Type B pancreatic cell (in vitro differentiated cells): ENCODE measurements at regions not wholly inside any gene's neighbourhood (a gene's known extent, or its start where the extent isn't known, plus 50 kb on each side); places are given as distances from the start of the nearest gene placed in this dataset.
"Not testable (repeated sequence)": the region's sequence is repeated elsewhere in the genome, so short reads cannot be mapped to it uniquely, and the experiment has no call there.

Experiments
- DNase-seq: peaks from one replicate; pipeline ENCODE4 v3.0.0; 2021; ENCODE audit warnings: mixed read lengths; ENCODE audit not compliant: unreplicated experiment; ENCODE audit errors: extremely low spot score
- H3K27ac Mint-ChIP-seq: 2 replicates; pipeline ENCODE4 v1.8.0; 2021; ENCODE audit warnings: mild to moderate bottlenecking, mixed read lengths
- H3K27me3 Mint-ChIP-seq: 2 replicates; pipeline ENCODE4 v1.8.0; 2021; ENCODE audit warnings: mixed read lengths
- H3K36me3 Mint-ChIP-seq: 2 replicates; pipeline ENCODE4 v1.8.0; 2021; ENCODE audit warnings: mixed read lengths
- H3K4me1 Mint-ChIP-seq: one replicate; pipeline ENCODE4 v1.8.0; 2021; ENCODE audit warnings: mixed read lengths; ENCODE audit not compliant: unreplicated experiment
- H3K4me3 Mint-ChIP-seq: 2 replicates; pipeline ENCODE4 v1.8.0; 2021; ENCODE audit warnings: mild to moderate bottlenecking, mixed read lengths
- H3K9me3 Mint-ChIP-seq: 2 replicates; pipeline ENCODE4 v1.8.0; 2021; ENCODE audit warnings: mixed read lengths
- TF ChIP-seq, protein P1 (sequence below): fragments of 200-600 bp; sonication (generic); conservative IDR thresholded peaks from 2 replicates; pipeline ENCODE4 v1.5.0; 2021; ENCODE audit warnings: antibody characterized with exemption, mild to moderate bottlenecking

DNA sequence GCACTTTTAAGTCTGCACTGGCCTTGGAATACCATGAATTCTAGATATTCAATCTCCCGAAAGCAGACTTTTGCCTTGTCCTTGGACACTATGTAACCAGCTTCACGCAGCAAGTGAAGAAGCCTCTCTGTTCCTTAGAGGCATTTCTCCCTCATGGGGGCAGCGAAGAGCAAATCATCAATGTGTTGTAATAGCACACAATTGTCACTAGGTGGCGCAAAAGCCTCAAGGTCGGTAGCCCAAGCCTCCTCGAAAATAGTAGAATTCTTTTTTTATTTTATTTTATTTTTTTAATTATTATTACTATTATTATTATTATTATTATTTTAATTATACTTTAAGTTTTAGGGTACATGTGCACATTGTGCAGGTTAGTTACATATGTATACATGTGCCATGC, 100.8 kb downstream of the ALG10 start:
- not testable (repeated sequence) for H3K4me1 Mint-ChIP-seq, H3K4me3 Mint-ChIP-seq, DNase-seq, H3K27me3 Mint-ChIP-seq, H3K36me3 Mint-ChIP-seq, H3K9me3 Mint-ChIP-seq, H3K27ac Mint-ChIP-seq
- TF ChIP-seq, protein P1, sequence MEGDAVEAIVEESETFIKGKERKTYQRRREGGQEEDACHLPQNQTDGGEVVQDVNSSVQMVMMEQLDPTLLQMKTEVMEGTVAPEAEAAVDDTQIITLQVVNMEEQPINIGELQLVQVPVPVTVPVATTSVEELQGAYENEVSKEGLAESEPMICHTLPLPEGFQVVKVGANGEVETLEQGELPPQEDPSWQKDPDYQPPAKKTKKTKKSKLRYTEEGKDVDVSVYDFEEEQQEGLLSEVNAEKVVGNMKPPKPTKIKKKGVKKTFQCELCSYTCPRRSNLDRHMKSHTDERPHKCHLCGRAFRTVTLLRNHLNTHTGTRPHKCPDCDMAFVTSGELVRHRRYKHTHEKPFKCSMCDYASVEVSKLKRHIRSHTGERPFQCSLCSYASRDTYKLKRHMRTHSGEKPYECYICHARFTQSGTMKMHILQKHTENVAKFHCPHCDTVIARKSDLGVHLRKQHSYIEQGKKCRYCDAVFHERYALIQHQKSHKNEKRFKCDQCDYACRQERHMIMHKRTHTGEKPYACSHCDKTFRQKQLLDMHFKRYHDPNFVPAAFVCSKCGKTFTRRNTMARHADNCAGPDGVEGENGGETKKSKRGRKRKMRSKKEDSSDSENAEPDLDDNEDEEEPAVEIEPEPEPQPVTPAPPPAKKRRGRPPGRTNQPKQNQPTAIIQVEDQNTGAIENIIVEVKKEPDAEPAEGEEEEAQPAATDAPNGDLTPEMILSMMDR: peak; percentile 75

DNA sequence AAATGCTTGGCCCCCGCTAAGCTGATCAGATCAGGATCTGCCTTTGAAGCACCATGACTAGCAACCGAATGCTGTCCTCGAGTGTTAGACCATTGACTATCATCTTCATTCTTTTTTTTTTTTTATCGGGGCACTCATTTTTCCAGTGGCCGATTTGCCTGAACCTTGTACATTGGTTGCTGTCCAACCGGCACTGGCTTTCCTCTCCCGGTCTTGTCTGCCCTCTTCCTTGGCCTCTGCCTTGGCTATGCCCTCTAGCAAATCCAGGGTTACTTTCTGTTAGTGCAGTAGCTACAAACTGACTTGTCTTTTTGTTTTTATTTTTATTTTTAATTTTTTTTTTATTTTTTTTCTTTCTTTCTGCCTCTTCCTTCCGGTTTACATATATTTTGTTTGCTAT, 102.3 kb downstream of the ALG10 start:
- Mint-ChIP-seq H3K4me3 (no peak overlapping the region), H3K27me3 (no peaks in the 10 kb centered on the region), H3K4me1 (no peaks in the 10 kb centered on the region), H3K27ac (no peak overlapping the region), H3K36me3 (no peaks in the 10 kb centered on the region), H3K9me3 (peaks cover 4% of the 10 kb centered on the region)
- DNase-seq: no peak
- TF ChIP-seq, protein P1: no peak

DNA sequence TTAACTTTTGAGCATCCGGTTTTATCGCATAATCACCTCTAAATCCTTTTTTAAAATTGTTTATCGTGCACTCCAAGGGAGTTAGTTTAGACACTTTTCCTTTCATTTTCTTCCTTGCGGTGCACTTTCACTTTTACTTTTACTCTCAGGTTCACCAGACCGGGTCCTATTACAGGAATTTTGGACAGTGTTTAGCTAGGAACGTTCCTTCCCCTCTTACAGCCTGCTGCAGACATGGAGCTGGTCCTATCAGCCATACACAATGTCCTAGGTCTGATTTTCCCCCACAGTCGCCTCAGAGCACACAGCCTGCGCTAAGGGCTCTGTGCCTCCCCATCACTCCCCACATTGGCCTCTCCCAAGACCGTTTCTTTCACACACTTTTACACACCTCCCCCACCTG, 103.9 kb downstream of the ALG10 start:
- H3K9me3 Mint-ChIP-seq: peaks cover 4% of the 10 kb centered on the region
- no peak overlapping the region for H3K27ac Mint-ChIP-seq
- H3K4me1 Mint-ChIP-seq: no peaks in the 10 kb centered on the region
- no peak for DNase-seq
- TF ChIP-seq, protein P1: no peak
- H3K27me3 Mint-ChIP-seq: no peaks in the 10 kb centered on the region
- no peaks in the 10 kb centered on the region for H3K36me3 Mint-ChIP-seq
- H3K4me3 Mint-ChIP-seq: no peak overlapping the region

DNA sequence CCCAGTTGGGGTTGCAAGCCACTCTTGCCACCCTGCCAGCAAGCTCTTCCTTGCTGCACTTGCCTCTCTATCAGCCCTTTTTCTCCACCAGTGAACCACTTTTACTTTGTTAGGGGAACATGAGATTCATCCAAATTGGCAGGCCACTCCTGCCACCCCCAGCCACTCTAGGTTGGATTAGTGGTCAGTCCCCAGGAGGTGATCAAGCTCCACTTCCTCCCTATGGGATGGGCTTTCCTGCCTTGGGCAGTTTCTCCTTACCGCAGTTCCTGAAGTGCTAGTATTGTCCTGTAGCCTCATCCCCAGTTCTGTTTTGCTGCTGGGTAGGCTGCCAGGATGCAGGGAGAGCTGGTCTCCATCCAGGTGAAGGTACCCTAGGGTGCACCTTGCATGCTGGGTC, 104.5 kb downstream of the ALG10 start:
- TF ChIP-seq, protein P1: no peak
- no peaks in the 10 kb centered on the region for H3K27me3 Mint-ChIP-seq
- no peak overlapping the region for H3K4me3 Mint-ChIP-seq
- no peak overlapping the region for H3K27ac Mint-ChIP-seq
- no peaks in the 10 kb centered on the region for H3K36me3 Mint-ChIP-seq
- H3K4me1 Mint-ChIP-seq: no peaks in the 10 kb centered on the region
- DNase-seq: no peak
- H3K9me3 Mint-ChIP-seq: peaks cover 4% of the 10 kb centered on the region

DNA sequence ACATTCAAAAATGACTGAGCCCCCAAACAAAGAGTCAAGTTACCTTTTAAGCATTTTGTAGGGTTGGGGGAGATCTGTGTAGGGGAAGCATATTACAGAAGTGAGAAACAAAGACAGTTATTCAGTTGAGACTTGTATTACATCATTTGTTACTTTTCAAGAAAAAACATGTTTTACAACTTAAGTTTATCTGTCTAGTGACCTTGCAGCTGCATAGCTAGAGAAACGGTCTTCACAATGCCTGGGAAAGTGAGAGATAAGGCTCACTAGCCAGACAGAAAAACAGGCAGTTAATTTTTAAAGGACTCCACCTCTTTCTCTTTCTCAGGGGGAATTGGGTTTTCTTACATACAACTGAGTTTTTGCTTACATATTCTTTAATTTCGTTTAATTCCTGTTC, 105.1 kb downstream of the ALG10 start:
- H3K27me3 Mint-ChIP-seq, H3K4me3 Mint-ChIP-seq, DNase-seq, H3K27ac Mint-ChIP-seq, H3K36me3 Mint-ChIP-seq, H3K4me1 Mint-ChIP-seq, H3K9me3 Mint-ChIP-seq: not testable (repeated sequence)

DNA sequence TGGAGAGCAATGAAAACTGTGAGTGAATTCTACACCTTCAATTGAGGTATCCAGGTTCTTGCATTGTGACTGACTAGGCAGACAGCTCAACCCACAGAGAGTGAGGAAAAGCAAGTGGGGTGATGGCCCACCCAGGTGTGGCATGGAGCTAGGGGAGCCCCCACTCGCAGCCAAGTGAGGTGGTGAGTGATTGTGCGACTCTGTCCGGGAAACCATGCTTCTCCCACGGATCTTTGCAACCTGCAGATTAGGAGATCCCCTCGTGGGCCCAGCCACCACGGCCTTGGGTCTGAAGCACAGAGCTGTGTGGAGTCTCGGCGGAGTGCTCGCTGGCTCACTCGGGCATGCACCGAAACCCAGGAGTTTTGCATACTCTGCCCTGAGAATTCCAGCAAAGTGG, 120.1 kb downstream of the ALG10 start:
- Mint-ChIP-seq H3K27me3 (no peaks in the 10 kb centered on the region), H3K36me3 (peaks cover 3% of the 10 kb centered on the region), H3K27ac (no peak overlapping the region), H3K4me1 (no peaks in the 10 kb centered on the region), H3K9me3 (no peaks in the 10 kb centered on the region), H3K4me3 (no peak overlapping the region)
- TF ChIP-seq, protein P1: no peak
- DNase-seq: no peak
